ENCODE measurements at regions not wholly inside any gene's neighbourhood (a gene's known extent, or its start where the extent isn't known, plus 50 kb on each side); places are given as distances from the start of the nearest gene placed in this dataset.

GRCh38 chr16:13401641-13402040 lies 500.2 kb downstream of the SHISA9 start:
- H3K4me3 ChIP-seq (ENCODE audit: low read depth, low read length) = no peak overlapping the region
- TF ChIP-seq, protein P1, sequence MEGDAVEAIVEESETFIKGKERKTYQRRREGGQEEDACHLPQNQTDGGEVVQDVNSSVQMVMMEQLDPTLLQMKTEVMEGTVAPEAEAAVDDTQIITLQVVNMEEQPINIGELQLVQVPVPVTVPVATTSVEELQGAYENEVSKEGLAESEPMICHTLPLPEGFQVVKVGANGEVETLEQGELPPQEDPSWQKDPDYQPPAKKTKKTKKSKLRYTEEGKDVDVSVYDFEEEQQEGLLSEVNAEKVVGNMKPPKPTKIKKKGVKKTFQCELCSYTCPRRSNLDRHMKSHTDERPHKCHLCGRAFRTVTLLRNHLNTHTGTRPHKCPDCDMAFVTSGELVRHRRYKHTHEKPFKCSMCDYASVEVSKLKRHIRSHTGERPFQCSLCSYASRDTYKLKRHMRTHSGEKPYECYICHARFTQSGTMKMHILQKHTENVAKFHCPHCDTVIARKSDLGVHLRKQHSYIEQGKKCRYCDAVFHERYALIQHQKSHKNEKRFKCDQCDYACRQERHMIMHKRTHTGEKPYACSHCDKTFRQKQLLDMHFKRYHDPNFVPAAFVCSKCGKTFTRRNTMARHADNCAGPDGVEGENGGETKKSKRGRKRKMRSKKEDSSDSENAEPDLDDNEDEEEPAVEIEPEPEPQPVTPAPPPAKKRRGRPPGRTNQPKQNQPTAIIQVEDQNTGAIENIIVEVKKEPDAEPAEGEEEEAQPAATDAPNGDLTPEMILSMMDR (IDR thresholded peaks at IDR 0.05; ENCODE audit: insufficient read depth, low read depth, low read length) = no peak
- no peak for DNase-seq (ENCODE audit: low read depth)

DNA sequence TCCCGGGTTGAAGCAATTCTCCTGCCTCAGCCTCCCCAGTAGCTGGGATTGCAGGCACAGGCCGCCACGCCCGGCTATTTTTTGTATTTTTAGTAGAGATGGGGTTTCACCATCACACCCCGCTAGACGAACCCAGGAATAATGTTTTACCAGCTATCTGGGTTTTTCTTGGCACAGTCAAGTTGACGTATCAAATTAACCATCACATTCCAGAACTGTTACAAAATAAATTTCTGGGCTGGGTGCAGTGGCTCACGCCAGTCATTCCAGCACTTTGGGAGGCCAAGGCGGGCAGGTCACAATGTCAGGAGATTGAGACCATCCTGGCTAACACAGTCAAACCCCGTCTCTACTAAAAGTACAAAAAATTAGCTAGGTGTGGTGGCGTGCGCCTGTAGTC lies 501.2 kb downstream of the SHISA9 start:
- TF ChIP-seq, protein P1 (IDR thresholded peaks at IDR 0.05; ENCODE audit: insufficient read depth, low read depth, low read length) = no peak
- no peak for DNase-seq (ENCODE audit: low read depth)
- H3K4me3 ChIP-seq (ENCODE audit: low read depth, low read length) = no peak overlapping the region

GRCh38 chr16:13403326-13403725 lies 501.9 kb downstream of the SHISA9 start:
- no peak overlapping the region for H3K4me3 ChIP-seq (ENCODE audit: low read depth, low read length)
- DNase-seq (ENCODE audit: low read depth) = no peak
- TF ChIP-seq, protein P1 (IDR thresholded peaks at IDR 0.05; ENCODE audit: insufficient read depth, low read depth, low read length) = no peak

DNA sequence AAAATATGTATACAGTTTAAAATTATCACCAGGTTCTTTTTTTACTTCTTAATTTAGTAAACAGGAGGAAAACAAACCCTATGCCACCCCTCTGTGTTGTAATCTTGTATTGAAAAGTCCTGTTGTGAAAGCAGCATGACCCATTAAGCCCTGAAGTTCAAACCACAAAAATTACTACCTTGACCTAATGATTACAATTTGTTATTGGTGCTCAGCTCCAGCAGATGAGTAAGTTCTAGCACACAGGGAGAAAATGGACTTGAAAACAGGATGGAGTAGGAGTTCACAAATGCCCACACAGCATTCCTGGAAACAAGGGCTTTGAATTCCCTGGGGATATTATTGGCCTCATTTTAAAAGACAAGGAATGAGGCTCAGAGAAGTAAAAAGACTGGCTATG lies 505.8 kb upstream of the ERCC4 start:
- no peak for DNase-seq (ENCODE audit: low read depth)
- TF ChIP-seq, protein P1 (IDR thresholded peaks at IDR 0.05; ENCODE audit: insufficient read depth, low read depth, low read length) = no peak
- H3K4me3 ChIP-seq (ENCODE audit: low read depth, low read length) = no peak overlapping the region

DNA sequence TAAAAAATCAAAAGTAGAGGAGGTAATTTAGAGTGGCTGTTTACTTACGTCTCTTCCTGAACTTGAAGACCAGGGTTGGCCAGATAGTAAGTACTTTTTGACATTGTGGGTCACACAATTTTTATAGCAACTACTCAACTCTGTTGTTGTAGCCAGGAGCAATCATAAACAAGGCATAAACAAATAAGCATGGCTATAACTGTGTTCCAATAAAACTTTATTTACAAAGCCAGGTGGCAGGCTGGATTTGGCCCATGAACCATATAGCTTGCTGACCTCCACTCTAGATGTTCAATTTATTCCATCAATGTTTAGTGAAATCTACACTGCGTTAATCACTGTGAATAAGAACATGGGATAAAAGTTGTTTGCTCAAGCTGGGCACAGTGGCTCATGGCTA lies 500.4 kb upstream of the ERCC4 start:
- no peak for DNase-seq (ENCODE audit: low read depth)
- TF ChIP-seq, protein P1 (IDR thresholded peaks at IDR 0.05; ENCODE audit: insufficient read depth, low read depth, low read length) = no peak
- H3K4me3 ChIP-seq (ENCODE audit: low read depth, low read length) = no peak overlapping the region

- TF ChIP-seq, protein P1 (IDR thresholded peaks at IDR 0.05; ENCODE audit: insufficient read depth, low read depth, low read length) = no peak
- no peak overlapping the region for H3K4me3 ChIP-seq (ENCODE audit: low read depth, low read length)
- DNase-seq (ENCODE audit: low read depth) = no peak
Measured at GRCh38 chr16:13421726-13422125, 498.2 kb upstream of the ERCC4 start.

GRCh38 chr16:13425836-13426235 lies 494.1 kb upstream of the ERCC4 start:
- no peak overlapping the region for H3K4me3 ChIP-seq (ENCODE audit: low read depth, low read length)
- DNase-seq (ENCODE audit: low read depth) = no peak
- TF ChIP-seq, protein P1 (IDR thresholded peaks at IDR 0.05; ENCODE audit: insufficient read depth, low read depth, low read length) = no peak

All from fibroblast of villous mesenchyme (primary cell).